SJCRH30 (cell line): ENCODE measurements at regions not wholly inside any gene's neighbourhood (a gene's known extent, or its start where the extent isn't known, plus 50 kb on each side); places are given as distances from the start of the nearest gene placed in this dataset.
"Not testable (repeated sequence)": the region's sequence is repeated elsewhere in the genome, so short reads cannot be mapped to it uniquely, and the experiment has no call there.

Experiments used
- DNase-seq, 2 experiments: peaks; one replicate each; pipeline ENCODE4 v3.0.0-alpha.2; 2015 to 2020
- H3K27ac ChIP-seq: fragments of 250-450 bp; sonication (Bioruptor Pico); 2 replicates; pipeline ENCODE4 v1.5.1; 2020; ENCODE audit warnings: mild to moderate bottlenecking, moderate library complexity
- H3K27me3 ChIP-seq: fragments of 250-450 bp; sonication (Bioruptor Pico); 2 replicates; pipeline ENCODE4 v1.5.1; 2020; ENCODE audit warnings: mild to moderate bottlenecking, moderate library complexity
- H3K36me3 ChIP-seq: fragments of 250-450 bp; sonication (Bioruptor Pico); 2 replicates; pipeline ENCODE4 v1.5.1; 2020; ENCODE audit warnings: mild to moderate bottlenecking, moderate library complexity
- H3K4me1 ChIP-seq: fragments of 250-450 bp; sonication (Bioruptor Pico); 2 replicates; pipeline ENCODE4 v1.5.1; 2020; ENCODE audit warnings: mild to moderate bottlenecking, moderate library complexity
- H3K4me3 ChIP-seq: fragments of 250-450 bp; sonication (Bioruptor Pico); 2 replicates; pipeline ENCODE4 v1.5.1; 2020; ENCODE audit warnings: mild to moderate bottlenecking, moderate library complexity
- H3K9me3 ChIP-seq: fragments of 250-450 bp; sonication (Bioruptor Pico); replicated peaks from 2 replicates; pipeline ENCODE4 v1.5.1; 2020; ENCODE audit warnings: mild to moderate bottlenecking, moderate library complexity

- not testable (repeated sequence) for H3K4me1 ChIP-seq, DNase-seq, H3K27ac ChIP-seq, H3K9me3 ChIP-seq, H3K4me3 ChIP-seq, H3K36me3 ChIP-seq, H3K27me3 ChIP-seq
Observed at GRCh38 chr9:95391271-95391670, 73.8 kb upstream of the FANCC start.

GRCh38 chr9:95389373-95389772, 71.9 kb upstream of the FANCC start:
- Histone ChIP-seq H3K4me3 (no peak overlapping the region), H3K36me3 (no peaks in the 10 kb centered on the region), H3K27me3 (no peaks in the 10 kb centered on the region), H3K27ac (no peak overlapping the region), H3K9me3 (no peaks in the 10 kb centered on the region), H3K4me1 (peaks cover 18% of the 10 kb centered on the region)
- no peak for DNase-seq

- Histone ChIP-seq H3K36me3 (no peaks in the 10 kb centered on the region), H3K4me1 (peaks cover 36% of the 10 kb centered on the region), H3K4me3 (no peak overlapping the region), H3K9me3 (no peaks in the 10 kb centered on the region), H3K27ac (no peak overlapping the region), H3K27me3 (no peaks in the 10 kb centered on the region)
- no peak for DNase-seq
Observed at GRCh38 chr9:95386843-95387242, 69.3 kb upstream of the FANCC start.

GRCh38 chr9:95385521-95385920, 68.0 kb upstream of the FANCC start:
- no peaks in the 10 kb centered on the region for H3K27me3 ChIP-seq
- H3K4me1 ChIP-seq: peaks cover 36% of the 10 kb centered on the region
- H3K36me3 ChIP-seq: no peaks in the 10 kb centered on the region
- no peaks in the 10 kb centered on the region for H3K9me3 ChIP-seq
- DNase-seq: peak; percentile 67 to 77
- H3K4me3 ChIP-seq: no peak overlapping the region
- peak overlapping the region; percentile 14; the same call in 1 of the 2 replicates for H3K27ac ChIP-seq

- H3K27ac ChIP-seq: peak overlapping the region; percentile 77
Observed at GRCh38 chr9:95383845-95384244, 66.3 kb upstream of the FANCC start.

GRCh38 chr9:95383185-95383676, 65.7 kb upstream of the FANCC start:
- Histone ChIP-seq H3K9me3 (0 out of 2 replicates have a peak, but pooled peaks cover 1% of the 10 kb centered on the region), H3K27me3 (no peaks in the 10 kb centered on the region), H3K36me3 (no peaks in the 10 kb centered on the region), H3K27ac (peak overlapping the region; percentile 77), H3K4me3 (no peak overlapping the region), H3K4me1 (peaks cover 33% of the 10 kb centered on the region)
- DNase-seq: peak; percentile 83 to 88

More at GRCh38 chr9:95383845-95384244, 66.3 kb upstream of the FANCC start:
- peak in 1 of 2 experiments; percentile 19 for DNase-seq
- no peaks in the 10 kb centered on the region for H3K36me3 ChIP-seq
- no peaks in the 10 kb centered on the region for H3K9me3 ChIP-seq
- H3K4me1 ChIP-seq: peaks cover 33% of the 10 kb centered on the region
- H3K27me3 ChIP-seq: no peaks in the 10 kb centered on the region
- no peak overlapping the region for H3K4me3 ChIP-seq

GRCh38 chr9:95382433-95382832, 64.9 kb upstream of the FANCC start:
- peak overlapping the region; percentile 77 for H3K27ac ChIP-seq
- H3K4me1 ChIP-seq: peaks cover 33% of the 10 kb centered on the region
- no peak overlapping the region for H3K4me3 ChIP-seq

GRCh38 chr9:95381221-95381620, 63.7 kb upstream of the FANCC start:
- Histone ChIP-seq H3K27me3 (no peaks in the 10 kb centered on the region), H3K4me3 (no peak overlapping the region), H3K27ac (no peak overlapping the region), H3K36me3 (no peaks in the 10 kb centered on the region), H3K4me1 (peaks cover 33% of the 10 kb centered on the region), H3K9me3 (0 out of 2 replicates have a peak, but pooled peaks cover 7% of the 10 kb centered on the region)
- DNase-seq: no peak

More at GRCh38 chr9:95382433-95382832, 64.9 kb upstream of the FANCC start:
- no peaks in the 10 kb centered on the region for H3K27me3 ChIP-seq
- 0 out of 2 replicates have a peak, but pooled peaks cover 3% of the 10 kb centered on the region for H3K9me3 ChIP-seq
- no peaks in the 10 kb centered on the region for H3K36me3 ChIP-seq
- no peak for DNase-seq

- Histone ChIP-seq H3K27ac (no peak overlapping the region), H3K36me3 (no peaks in the 10 kb centered on the region), H3K4me1 (peaks cover 21% of the 10 kb centered on the region), H3K4me3 (no peak overlapping the region), H3K9me3 (0 out of 2 replicates have a peak, but pooled peaks cover 7% of the 10 kb centered on the region), H3K27me3 (no peaks in the 10 kb centered on the region)
- DNase-seq: no peak
Observed at GRCh38 chr9:95379630-95380029, 62.1 kb upstream of the FANCC start.

- Histone ChIP-seq H3K36me3 (no peaks in the 10 kb centered on the region), H3K27ac (no peak overlapping the region), H3K4me3 (no peak overlapping the region), H3K4me1 (peaks cover 19% of the 10 kb centered on the region), H3K9me3 (0 out of 2 replicates have a peak, but pooled peaks cover 7% of the 10 kb centered on the region), H3K27me3 (no peaks in the 10 kb centered on the region)
- DNase-seq: no peak
Observed at GRCh38 chr9:95373782-95374487, 56.4 kb upstream of the FANCC start.

GRCh38 chr9:95373069-95373681, 55.7 kb upstream of the FANCC start:
- H3K4me3 ChIP-seq: no peak overlapping the region
- H3K36me3 ChIP-seq: no peaks in the 10 kb centered on the region
- H3K9me3 ChIP-seq: 0 out of 2 replicates have a peak, but pooled peaks cover 5% of the 10 kb centered on the region
- H3K27me3 ChIP-seq: no peaks in the 10 kb centered on the region
- H3K4me1 ChIP-seq: peaks cover 19% of the 10 kb centered on the region
- H3K27ac ChIP-seq: no peak overlapping the region
- DNase-seq: peak; percentile 59 to 68

GRCh38 chr9:95370064-95370463, 52.6 kb upstream of the FANCC start:
- H3K9me3 ChIP-seq: no peaks in the 10 kb centered on the region
- no peak overlapping the region for H3K4me3 ChIP-seq
- peaks cover 40% of the 10 kb centered on the region for H3K4me1 ChIP-seq
- DNase-seq: no peak
- H3K27ac ChIP-seq: no peak overlapping the region
- H3K36me3 ChIP-seq: no peaks in the 10 kb centered on the region
- H3K27me3 ChIP-seq: no peaks in the 10 kb centered on the region

GRCh38 chr9:95368377-95369160, 51.1 kb upstream of the FANCC start:
- no peak overlapping the region for H3K27ac ChIP-seq
- DNase-seq: no peak

More at GRCh38 chr9:95368377-95369160, 51.1 kb upstream of the FANCC start:
- Histone ChIP-seq H3K4me1 (peaks cover 47% of the 10 kb centered on the region), H3K27me3 (no peaks in the 10 kb centered on the region), H3K9me3 (no peaks in the 10 kb centered on the region), H3K36me3 (no peaks in the 10 kb centered on the region), H3K4me3 (no peak overlapping the region)
